Inflammatory macrophage (primary cell): ENCODE measurements at regions not wholly inside any gene's neighbourhood (a gene's known extent, or its start where the extent isn't known, plus 50 kb on each side); places are given as distances from the start of the nearest gene placed in this dataset.
"Not testable (repeated sequence)": the region's sequence is repeated elsewhere in the genome, so short reads cannot be mapped to it uniquely, and the experiment has no call there.

Experiments used
- DNase-seq, 2 donors: peaks; one replicate each; pipeline ENCODE4 v3.0.0-alpha.2; 2020 to 2022

DNA sequence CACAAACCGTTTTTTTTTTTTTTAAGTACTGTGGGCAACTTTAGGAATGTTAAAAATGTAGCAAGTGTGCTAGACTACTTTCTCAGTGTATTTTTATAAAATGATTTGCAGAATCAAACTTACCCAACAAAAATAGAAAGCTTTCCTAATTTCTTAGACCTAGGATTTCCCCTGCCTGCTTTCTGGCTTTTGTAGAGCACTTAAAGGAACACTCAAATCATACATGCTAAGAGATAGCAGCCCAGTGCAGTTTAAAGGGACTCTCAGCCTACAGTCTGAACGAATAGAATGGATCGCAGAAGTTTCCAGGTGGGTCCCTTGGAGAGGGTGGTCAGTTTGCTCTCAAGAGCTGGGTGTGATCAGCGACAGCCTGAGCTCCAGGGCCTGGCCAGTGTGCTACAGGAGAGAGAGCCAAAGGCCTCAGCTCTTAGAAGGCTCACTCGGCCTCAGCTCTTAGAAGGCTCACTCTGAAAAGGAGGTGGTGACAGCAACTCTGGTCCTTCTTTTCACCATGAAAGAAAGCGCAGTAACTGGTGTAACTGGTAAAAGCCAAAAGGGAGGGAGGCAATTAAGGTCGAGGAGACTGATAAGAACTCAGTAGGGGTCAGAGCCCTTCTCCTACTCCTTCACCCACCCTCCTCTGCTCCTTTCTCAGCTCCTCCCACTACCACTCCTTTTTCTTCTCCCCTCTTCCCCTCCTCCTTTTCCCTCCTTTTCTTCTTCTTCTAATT, 142.4 kb downstream of the ZFP64 start:
- no peak for DNase-seq

DNA sequence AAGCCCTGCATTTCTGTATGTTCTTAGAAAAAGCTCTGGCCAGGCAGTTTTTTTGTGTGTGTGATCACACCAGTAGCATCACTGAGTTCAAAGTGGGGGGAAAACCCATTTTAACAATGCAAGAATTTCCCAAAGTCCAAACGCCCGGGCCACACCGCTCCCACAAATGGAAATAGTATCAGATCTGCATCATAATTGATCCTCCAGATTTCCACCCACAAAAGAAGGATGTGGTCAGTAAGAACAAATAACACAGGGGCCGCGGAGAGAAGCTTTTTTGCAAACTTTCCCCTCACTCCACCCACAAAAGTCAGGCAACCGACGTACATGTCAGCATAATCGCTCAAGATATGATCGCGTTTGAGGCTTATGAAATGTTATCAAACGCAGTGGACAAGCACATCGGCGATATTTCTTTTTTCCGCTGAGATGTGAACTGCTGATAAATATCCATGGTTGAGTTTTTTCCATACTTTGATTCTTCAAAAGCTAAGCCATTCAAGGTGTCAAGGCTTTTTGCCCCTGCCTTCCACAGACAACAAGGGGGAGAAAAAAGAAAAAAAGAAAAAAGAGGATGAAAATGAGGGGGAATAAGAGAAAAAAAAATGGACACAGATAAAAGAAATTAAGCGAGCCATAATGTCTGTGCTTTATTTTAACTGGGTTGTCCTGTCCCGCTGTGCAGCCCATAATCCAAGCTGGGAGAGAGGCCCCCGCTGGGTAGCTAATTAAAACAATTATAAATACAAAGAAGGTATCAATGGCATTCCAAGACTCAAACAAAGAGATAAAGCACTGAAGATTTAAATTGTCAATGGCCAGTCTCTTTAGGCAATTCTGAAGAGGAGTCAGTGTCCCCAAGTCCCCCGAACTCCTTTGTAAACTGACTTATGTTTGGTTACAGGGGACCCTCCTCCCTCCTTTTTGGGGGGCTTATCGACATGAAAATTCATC, 143.5 kb downstream of the ZFP64 start:
- DNase-seq: no peak

DNA sequence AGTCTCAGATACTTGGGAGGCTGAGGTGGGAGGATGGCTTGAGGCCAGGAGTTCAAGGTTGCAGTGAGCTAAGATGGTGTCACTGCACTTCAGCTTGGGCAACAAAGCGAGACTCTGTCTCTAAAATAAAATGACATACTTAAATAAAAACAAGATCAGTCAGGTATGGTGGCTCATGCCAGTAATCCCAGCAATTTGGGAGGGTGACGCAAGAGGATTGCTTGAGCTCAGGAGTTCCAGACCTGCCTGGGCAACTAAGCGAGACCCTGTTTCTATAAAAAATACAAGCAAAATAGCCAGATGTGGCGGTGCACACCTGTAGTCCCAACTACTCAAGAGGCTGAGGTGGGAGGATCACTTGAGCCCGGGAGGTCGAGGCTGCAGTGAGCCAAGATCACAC, 149.6 kb downstream of the ZFP64 start:
- DNase-seq: no peak

DNA sequence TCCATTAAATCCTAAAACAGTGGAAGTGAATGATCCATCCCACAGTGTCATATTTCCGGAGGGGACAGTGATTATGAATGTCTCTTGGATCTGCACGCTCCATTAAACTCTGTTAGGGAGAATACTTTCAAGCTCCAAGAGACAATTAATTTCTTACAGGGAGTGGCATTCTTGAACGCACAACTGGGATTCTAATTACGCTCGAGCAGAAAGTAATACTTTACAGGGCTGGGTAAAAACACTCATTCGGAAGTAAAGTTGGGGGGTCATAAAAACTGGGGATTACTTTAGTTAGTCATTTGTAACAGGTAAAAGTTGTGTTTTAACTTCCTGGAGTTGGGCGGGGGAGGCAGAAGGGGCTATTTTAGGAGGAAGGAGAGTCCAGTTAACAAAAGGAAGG, 151.8 kb downstream of the ZFP64 start:
- no peak for DNase-seq

DNA sequence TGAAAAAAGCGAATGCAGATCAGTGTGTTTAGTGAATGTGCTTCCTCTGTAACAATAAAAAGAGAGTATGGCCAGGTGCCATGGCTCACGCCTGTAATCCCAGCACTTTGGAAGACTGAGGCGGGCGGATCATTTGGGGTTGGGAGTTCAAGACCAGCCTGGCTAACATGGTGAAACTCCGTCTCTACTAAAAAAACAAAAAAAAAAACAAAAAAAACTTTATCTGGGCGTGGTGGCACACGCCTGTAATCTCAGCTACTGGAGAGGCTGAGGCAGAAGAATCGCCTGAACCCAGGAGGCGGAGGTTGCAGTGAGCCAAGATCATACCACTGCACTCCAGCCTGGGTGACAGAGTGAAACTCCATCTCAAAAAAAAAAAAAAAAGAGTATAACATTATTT, 152.9 kb downstream of the ZFP64 start:
- DNase-seq: not testable (repeated sequence)

DNA sequence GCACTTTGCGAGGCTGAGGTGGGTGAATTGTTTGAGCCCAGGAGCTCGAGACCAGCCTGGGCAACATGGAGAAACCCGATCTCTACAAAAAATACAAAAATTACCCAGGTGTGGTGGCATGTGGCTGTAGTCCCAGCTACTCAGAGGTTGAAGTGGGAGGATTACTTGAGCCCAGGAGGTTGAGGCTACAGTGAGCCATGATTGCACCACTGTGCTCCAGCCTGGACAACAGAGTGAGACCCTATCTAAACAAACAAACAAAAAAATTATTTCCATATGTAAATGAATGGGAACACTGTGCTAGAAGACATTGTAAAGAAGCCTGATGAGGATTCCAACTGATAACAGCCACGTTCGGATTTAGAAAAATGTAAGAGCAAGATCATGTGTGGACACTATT, 154.2 kb downstream of the ZFP64 start:
- no peak for DNase-seq

DNA sequence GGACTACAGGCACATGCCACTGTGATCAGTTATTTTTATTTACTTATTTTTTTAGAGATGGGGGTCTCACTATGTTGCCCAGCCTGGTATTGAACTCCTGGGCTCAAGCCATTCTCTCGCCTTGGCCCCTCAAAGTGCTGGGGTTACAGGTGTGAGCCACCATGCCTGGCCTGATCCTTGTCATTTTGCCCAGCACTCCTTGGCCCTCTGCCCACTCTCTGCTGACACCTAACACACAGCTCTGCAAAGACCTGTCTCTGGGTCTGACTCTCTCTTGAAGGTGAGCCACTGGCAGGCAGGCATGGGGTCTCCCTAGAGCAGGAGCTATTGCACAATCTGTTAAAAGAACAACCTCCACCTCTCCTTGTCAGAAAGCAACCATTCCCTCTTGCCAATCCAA, 155.6 kb downstream of the ZFP64 start:
- DNase-seq: no peak

DNA sequence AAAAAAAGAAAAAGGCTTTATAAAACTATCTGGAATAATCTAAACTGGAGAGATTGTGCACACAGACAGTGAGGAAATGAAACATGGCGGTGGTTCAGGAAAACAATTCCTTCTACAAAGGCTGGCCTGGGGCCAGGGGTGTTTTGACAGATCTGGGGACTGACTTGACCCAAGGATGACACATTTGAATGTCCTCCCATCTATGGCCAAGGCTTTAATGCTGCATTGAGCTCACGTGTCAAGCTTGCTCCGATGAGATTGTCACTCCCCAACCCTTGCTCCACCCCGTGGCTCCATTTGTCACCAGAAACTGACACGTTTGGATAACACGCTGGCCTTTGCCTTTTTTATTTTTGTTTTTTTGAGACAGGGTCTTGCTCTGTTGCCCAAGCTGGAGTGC, 156.1 kb downstream of the ZFP64 start:
- no peak for DNase-seq

DNA sequence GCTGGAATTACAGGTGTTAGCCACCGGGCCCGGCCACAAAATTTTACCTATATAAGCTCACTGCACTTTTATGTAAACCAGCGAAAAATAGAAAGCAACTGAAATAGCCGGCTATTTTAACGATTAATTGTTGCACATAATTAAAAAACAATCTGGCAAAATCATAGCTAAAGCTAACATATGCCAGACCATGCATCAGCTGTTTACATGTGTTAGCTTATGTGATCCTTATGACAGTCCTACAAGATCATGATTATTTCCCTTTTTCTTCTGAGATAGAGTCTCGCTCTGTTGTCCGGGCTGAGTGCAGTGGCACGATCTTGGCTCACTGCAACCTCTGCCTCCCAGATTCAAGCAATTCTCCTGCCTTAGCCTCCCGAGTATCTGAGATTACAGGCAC, 157.0 kb downstream of the ZFP64 start:
- no peak for DNase-seq

DNA sequence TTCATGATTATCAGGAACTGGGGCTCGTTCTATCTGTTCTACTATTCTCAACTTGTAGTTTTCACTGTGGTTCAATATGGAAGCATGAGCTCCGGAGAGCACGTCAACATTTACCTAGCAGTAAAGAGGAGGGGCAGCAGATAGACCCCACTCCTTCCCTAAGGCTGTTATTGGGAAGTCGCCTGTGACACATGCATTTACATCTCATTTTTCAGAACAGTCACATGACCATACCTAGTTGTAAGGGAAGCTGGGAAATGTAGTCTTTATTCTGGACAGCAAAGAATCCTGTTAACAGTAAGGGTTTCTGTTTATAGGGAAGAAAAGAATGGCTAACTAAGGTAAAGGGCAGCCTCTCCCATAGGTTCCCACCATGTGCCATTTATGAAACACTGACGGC, 158.3 kb downstream of the ZFP64 start:
- DNase-seq: no peak

DNA sequence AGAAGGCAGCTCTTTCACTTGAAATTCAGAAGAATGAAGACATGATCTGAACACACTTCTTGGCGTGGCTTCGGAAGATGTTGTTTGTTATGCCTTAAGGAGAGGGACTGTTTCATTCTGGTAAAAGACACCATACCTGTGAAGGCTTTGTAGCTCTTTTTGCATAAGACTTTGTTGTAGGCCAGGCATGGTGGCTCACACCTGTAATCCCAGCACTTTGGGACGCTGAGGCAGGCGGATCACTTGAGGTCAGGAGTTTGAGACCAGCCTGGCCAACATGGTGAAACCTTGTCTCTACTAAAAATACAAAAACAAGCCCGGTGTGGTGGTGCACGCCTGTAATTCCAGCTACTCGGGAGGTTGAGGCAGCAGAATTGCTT, 159.3 kb downstream of the ZFP64 start:
- not testable (repeated sequence) for DNase-seq

DNA sequence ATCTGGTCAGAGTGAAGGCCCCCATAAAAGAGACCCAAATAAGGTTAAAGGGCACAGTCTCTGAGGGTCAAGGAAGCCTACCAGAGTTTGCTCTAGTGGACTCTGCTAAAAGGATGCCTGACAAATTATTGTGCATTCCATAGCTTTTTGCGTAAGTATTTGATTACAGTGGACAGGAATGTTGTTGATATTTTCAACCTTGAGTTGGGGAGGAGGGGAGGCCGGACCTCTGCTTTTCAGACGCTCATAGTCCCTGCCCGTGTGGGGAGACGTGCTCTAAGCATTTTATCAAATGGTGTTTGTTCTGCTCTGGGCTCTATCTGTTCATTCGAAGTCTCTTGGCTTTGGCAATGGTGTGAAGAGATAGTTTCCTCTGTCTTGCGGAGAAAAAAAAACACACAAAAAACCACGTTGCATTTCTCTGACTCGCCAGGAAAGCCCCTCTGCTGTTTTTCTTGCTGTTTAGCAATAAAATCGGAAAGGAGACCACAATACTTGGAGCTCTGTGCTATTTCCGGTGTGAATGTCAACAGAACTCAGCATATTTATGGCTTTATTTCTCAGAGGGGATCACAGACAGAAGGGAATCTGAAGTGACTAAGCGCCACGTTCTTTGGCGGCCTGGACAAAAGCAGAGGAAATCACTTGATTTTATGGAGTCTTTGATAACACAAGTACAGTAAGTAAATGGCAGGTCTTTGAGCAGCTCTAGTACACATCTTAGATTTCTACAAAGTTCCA, 159.8 kb downstream of the ZFP64 start:
- peak in 1 of 2 donors; percentile 5 for DNase-seq

DNA sequence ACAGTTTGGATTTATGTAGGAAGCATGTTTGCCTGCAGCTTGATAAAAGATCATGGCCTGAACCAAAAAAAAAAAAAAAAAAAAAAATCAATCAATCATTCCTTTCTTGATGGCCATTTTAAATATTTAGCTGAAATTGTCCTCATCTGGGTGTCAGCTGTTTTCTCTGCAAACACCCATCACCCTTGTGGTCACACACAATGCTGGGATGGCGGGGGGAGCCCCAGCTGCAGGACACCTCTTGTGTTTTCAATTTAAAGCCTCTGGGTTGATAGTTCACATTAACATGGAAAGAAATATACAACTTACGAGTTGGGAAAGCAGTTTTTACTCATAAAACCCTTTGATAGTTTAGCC, 160.4 kb downstream of the ZFP64 start:
- DNase-seq: no peak

DNA sequence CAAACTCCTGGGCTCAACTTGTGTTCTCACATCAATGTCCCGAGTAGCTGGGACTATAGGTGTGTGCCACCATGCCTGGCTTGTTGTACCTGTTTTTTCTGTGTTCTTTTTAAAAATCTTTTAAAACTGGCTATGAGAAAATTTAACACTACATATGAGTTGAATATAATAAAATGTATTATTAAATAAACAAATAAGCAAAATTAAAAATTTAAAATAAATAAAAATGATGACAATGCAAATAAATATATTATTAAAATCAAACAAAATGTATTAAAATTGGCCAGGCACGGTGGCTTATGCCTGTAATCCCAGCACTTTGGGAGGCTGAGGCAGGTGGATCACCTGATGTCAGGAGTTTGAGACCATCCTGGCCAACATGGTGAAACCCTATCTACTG, 162.4 kb downstream of the ZFP64 start:
- not testable (repeated sequence) for DNase-seq

DNA sequence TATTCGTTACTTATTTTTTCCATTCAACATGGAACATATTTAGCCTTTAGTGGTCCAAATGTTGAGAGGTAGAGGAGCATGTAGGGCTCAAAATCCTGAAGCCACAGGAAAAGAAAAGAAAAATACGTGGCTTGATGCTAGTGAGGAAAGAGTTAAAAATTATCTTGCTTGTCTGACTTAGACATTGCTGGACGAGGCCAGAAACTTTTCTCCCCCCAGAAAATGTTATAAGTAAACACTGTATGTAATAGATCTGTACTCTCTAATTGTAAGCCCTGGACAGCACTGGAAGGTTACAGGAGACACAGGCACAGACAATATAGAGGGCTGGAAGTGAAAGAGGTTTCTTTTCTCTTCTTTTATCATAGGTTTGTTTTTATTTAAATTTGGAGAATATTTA, 165.6 kb downstream of the ZFP64 start:
- no peak for DNase-seq

DNA sequence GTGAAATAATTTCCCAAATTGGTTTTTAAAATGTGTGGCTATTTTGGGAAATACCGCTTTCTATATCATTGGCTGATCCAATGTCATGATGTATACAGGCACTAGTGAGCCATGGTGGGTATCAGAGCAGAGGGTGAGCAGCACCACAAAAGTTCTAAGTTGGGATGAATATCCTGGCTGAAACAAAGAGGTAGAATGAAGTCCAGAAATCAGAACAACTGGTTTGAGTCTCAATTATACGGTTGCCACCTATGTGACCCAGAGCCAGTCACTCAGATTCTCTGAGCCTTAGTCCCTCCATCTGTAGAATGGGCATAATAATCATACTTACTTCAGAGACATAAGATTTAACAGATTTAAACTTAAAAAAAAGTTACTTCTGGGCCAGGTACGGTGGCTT, 172.3 kb downstream of the ZFP64 start:
- DNase-seq: no peak

DNA sequence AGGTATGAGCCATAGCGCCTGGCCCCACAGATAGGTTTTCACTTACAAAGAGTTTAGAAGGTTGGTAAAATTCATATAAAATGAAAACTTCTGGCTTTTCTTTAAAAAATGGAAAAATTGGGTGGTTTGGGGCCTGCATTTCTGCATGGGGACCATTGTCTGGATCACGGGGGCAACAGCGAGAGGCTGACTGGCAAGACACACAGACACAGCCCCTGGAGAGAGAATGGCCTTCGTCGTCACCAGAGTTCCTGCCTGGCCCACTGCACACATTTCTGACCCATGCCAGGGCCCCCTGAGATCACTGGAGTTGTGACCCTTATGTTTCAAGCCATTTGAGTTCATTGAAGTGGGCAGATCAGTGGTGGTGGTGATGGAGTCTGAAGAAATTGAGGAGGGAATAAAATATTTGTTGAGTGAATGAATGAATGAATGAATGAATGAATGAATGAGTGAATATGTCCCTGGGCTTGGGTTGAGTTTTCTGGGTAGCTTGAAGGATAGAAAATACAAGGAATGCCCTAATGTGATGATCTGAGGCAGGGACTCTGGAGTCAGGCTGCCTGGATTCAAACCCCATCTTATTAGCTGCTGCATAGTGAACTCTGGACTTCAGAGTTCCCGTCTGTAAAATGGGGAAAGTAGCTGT, 173.8 kb downstream of the ZFP64 start:
- DNase-seq: no peak

DNA sequence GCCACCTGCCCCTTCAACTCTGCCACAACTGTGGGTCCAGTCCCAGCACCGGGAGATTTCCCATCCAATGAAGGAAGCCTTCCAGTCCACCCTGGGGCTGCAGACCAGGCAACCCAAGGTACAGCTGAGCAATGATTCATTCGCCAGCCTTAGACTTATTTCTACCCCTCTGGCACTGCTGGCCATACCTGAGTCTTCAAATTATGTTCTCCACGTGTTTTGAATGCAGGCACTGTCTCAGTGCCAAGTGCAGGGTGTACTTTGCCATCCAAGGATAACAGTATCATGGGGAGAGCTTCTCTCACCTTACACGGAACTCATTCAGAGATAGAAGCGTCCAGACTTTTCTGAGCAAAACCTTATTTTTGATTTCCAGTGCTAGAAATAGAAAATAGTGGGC, 175.6 kb downstream of the ZFP64 start:
- DNase-seq: no peak

DNA sequence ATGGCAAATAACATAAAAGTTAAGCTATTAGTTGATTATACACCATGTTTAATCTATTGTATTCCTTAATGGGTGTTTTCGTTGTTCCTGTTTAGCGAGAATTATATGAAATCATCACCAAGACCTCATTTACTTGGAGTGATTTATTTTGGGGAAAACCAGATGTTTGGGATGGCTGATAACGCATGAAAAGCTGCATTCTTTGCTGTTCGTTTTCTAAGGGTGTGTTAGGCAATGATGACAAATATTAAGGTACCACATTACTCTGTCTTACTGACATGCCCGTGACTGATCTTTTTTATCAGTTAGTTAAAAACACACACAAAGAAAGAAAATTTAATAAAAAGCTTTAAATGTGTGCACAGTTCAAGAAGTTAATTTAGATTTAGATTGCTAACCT, 176.4 kb downstream of the ZFP64 start:
- no peak for DNase-seq

DNA sequence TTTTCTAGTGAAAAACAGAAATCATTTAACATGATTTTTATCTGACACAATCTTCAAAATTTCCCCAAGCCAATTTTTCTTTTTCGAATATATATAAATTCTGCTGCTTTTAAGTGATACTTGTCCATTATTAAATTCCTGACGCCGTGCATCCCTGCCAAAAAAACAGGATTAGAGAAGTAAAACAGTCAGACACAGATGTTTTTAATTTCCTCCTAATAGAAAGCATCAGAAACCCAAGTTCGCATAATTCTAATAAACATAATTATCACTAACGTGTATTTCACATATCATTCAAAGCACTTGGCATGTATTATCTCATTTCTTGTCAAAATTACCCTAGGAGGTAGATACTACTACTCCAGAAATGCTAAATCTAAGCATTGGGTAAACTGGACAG, 179.5 kb downstream of the ZFP64 start:
- DNase-seq: no peak

DNA sequence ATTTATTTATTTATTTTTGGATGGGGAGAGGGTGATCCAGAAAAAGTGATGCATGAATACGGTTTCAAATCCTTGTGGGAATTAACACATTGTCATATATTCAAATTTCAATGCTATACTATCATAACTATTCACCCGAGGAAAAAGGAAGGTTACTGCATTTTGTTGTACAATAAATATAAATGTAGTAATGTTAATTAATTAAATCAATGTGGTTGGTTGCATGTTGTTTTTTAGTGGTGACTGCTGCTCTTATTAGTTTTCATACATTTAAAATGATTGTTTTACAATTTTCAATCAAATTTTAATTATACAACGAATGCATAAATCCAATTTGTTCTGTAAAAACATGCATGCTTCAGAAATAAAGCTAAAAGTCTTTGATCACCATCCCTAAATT, 180.5 kb downstream of the ZFP64 start:
- no peak for DNase-seq

DNA sequence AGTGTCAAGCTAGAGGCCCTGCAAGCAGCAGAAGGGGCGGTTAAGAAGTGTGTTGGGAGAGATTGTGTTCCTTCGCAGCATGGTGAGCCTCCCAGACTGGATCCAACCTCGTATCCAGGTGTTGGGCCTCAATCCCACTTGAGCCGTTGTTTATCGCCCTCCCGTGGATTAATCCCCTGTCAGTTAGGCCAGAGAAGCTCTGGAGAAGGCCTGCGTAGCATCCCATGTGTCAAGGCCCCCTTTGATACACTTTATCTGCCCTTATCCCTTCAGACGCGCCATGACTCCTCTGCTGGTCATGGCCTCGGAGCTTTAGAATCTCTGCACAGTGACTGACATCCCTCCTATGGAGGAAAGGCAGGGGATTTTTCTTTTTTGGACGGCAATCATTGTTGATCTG, 181.0 kb downstream of the ZFP64 start:
- DNase-seq: no peak

DNA sequence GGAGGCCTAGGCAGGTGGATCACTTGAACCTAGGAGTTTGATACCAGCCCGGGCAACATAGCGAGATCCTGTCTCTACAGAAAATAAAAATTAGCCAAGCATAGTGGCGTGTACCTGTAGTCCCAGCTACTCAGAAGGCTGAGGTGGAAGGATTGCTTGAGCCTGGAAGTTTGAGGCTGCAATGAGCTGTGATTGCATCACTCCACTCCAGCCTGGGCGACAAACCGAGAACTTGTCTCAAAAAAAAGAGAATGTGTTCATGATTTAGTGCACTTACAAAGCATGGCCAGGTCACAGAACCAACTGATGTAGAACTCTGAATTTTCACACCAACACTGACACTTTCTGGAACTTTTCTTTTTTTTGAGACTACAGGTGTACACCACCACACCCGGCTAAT, 182.7 kb downstream of the ZFP64 start:
- no peak for DNase-seq
